ENCODE measurements at regions not wholly inside any gene's neighbourhood (a gene's known extent, or its start where the extent isn't known, plus 50 kb on each side); places are given as distances from the start of the nearest gene placed in this dataset.

DNA sequence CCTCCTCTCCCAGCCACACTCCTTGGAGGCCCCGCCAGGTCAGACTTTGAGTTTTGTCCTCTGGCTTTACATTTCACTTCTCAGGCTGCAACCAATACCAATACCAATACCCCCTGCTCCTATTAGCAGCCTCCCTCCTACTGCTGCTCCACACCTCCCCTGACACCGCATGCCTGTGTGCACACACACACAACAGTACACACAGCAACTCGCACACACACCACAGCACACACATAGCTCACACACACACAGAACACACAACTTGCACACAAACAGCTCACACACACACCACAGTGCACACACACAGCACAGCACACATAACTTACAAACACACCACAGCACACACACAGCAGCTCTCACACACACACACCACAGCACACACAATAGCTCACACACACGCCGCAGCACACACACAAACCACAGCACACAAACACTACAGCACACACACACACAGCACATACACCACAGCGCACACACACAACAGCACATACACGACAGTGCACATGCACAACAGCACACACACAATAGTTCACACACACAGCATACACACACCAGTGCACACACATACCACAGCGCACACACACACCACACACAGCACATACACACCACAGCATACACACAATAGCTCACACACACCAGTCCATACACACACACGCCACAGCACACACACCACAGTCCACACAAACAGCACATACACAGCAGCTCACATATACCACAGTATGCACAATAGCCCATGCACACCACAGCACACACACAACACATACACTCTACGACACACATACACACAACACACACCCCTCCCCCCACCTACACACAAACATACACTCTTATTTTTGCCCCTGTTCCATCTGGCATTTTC is 204.7 kb downstream of the UACA start:
- no peaks in the 10 kb centered on the region for H3F3A ChIP-seq (ENCODE audit: insufficient read depth, low read length, poor library complexity, severe bottlenecking)
- TF ChIP-seq, protein P1, sequence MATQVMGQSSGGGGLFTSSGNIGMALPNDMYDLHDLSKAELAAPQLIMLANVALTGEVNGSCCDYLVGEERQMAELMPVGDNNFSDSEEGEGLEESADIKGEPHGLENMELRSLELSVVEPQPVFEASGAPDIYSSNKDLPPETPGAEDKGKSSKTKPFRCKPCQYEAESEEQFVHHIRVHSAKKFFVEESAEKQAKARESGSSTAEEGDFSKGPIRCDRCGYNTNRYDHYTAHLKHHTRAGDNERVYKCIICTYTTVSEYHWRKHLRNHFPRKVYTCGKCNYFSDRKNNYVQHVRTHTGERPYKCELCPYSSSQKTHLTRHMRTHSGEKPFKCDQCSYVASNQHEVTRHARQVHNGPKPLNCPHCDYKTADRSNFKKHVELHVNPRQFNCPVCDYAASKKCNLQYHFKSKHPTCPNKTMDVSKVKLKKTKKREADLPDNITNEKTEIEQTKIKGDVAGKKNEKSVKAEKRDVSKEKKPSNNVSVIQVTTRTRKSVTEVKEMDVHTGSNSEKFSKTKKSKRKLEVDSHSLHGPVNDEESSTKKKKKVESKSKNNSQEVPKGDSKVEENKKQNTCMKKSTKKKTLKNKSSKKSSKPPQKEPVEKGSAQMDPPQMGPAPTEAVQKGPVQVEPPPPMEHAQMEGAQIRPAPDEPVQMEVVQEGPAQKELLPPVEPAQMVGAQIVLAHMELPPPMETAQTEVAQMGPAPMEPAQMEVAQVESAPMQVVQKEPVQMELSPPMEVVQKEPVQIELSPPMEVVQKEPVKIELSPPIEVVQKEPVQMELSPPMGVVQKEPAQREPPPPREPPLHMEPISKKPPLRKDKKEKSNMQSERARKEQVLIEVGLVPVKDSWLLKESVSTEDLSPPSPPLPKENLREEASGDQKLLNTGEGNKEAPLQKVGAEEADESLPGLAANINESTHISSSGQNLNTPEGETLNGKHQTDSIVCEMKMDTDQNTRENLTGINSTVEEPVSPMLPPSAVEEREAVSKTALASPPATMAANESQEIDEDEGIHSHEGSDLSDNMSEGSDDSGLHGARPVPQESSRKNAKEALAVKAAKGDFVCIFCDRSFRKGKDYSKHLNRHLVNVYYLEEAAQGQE (IDR thresholded peaks at IDR 0.05; ENCODE audit: borderline replicate concordance) = no peak
- TF ChIP-seq EP300 (conservative IDR thresholded peaks at IDR 0.05; ENCODE audit: poor library complexity, severe bottlenecking) (no peak), TAF1 (IDR thresholded peaks at IDR 0.05; ENCODE audit: low read depth) (no peak), POLR2AphosphoS5 (IDR thresholded peaks at IDR 0.05) (no peak), RAD21 (conservative IDR thresholded peaks at IDR 0.05) (no peak), EZH2 (IDR thresholded peaks at IDR 0.05; ENCODE audit: borderline replicate concordance, insufficient read depth, low read length, poor library complexity, severe bottlenecking) (no peak), SMC3 (conservative IDR thresholded peaks at IDR 0.05; ENCODE audit: poor library complexity) (no peak), MXI1 (conservative IDR thresholded peaks at IDR 0.05; ENCODE audit: poor library complexity, severe bottlenecking) (no peak)
- TF ChIP-seq, protein P2, sequence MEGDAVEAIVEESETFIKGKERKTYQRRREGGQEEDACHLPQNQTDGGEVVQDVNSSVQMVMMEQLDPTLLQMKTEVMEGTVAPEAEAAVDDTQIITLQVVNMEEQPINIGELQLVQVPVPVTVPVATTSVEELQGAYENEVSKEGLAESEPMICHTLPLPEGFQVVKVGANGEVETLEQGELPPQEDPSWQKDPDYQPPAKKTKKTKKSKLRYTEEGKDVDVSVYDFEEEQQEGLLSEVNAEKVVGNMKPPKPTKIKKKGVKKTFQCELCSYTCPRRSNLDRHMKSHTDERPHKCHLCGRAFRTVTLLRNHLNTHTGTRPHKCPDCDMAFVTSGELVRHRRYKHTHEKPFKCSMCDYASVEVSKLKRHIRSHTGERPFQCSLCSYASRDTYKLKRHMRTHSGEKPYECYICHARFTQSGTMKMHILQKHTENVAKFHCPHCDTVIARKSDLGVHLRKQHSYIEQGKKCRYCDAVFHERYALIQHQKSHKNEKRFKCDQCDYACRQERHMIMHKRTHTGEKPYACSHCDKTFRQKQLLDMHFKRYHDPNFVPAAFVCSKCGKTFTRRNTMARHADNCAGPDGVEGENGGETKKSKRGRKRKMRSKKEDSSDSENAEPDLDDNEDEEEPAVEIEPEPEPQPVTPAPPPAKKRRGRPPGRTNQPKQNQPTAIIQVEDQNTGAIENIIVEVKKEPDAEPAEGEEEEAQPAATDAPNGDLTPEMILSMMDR (IDR thresholded peaks at IDR 0.05; ENCODE audit: poor library complexity, severe bottlenecking) = no peak
- H3K4me3 ChIP-seq (ENCODE audit: low read length) = no peak overlapping the region
- no peaks in the 10 kb centered on the region for H3K36me3 ChIP-seq (ENCODE audit: insufficient read depth, low read length)
- H3K27ac ChIP-seq (ENCODE audit: low read length) = no peak overlapping the region
- H3K9me2 ChIP-seq (ENCODE audit: insufficient read depth, low read length) = no peaks in the 10 kb centered on the region
- no peaks in the 10 kb centered on the region for H4K20me1 ChIP-seq (ENCODE audit: insufficient read depth)
- no peaks in the 10 kb centered on the region for H3K9me3 ChIP-seq (ENCODE audit: low read length)
- H3K4me2 ChIP-seq (ENCODE audit: low read length) = no peak overlapping the region
- no peaks in the 10 kb centered on the region for H3K27me3 ChIP-seq (ENCODE audit: insufficient read depth, low read depth, low read length)
- H3K9ac ChIP-seq (ENCODE audit: low read length) = no peak overlapping the region
- H2AFZ ChIP-seq (ENCODE audit: low read depth, low read length) = no peak overlapping the region
- H3K79me2 ChIP-seq (replicated peaks; ENCODE audit: insufficient read depth, low read length) = no peaks in the 10 kb centered on the region

- Histone ChIP-seq H3K27ac (ENCODE audit: low read length) (no peak overlapping the region), H3K9ac (ENCODE audit: low read length) (no peak overlapping the region), H4K20me1 (ENCODE audit: insufficient read depth) (no peaks in the 10 kb centered on the region), H3K79me2 (replicated peaks; ENCODE audit: insufficient read depth, low read length) (no peaks in the 10 kb centered on the region), H3K27me3 (ENCODE audit: insufficient read depth, low read depth, low read length) (no peaks in the 10 kb centered on the region), H3F3A (ENCODE audit: insufficient read depth, low read length, poor library complexity, severe bottlenecking) (no peaks in the 10 kb centered on the region), H3K36me3 (ENCODE audit: insufficient read depth, low read length) (no peaks in the 10 kb centered on the region), H2AFZ (ENCODE audit: low read depth, low read length) (no peak overlapping the region), H3K9me2 (ENCODE audit: insufficient read depth, low read length) (no peaks in the 10 kb centered on the region), H3K4me3 (ENCODE audit: low read length) (no peak overlapping the region), H3K4me2 (ENCODE audit: low read length) (no peak overlapping the region), H3K9me3 (ENCODE audit: low read length) (no peaks in the 10 kb centered on the region)
- no peak for TF ChIP-seq TAF1 (IDR thresholded peaks at IDR 0.05; ENCODE audit: low read depth)
- TF ChIP-seq, protein P2 (IDR thresholded peaks at IDR 0.05; ENCODE audit: poor library complexity, severe bottlenecking) = no peak
- TF ChIP-seq EP300 (conservative IDR thresholded peaks at IDR 0.05; ENCODE audit: poor library complexity, severe bottlenecking) = no peak
- TF ChIP-seq POLR2AphosphoS5 (IDR thresholded peaks at IDR 0.05) = no peak
- TF ChIP-seq SMC3 (conservative IDR thresholded peaks at IDR 0.05; ENCODE audit: poor library complexity) = no peak
- no peak for TF ChIP-seq EZH2 (IDR thresholded peaks at IDR 0.05; ENCODE audit: borderline replicate concordance, insufficient read depth, low read length, poor library complexity, severe bottlenecking)
- no peak for TF ChIP-seq MXI1 (conservative IDR thresholded peaks at IDR 0.05; ENCODE audit: poor library complexity, severe bottlenecking)
- TF ChIP-seq RAD21 (conservative IDR thresholded peaks at IDR 0.05) = no peak
- TF ChIP-seq, protein P1 (IDR thresholded peaks at IDR 0.05; ENCODE audit: borderline replicate concordance) = no peak
Observed at GRCh38 chr15:70557521-70558258, 205.7 kb downstream of the UACA start.

Data from neural cell (in vitro differentiated cells).